ENCODE measurements at regions not wholly inside any gene's neighbourhood (a gene's known extent, or its start where the extent isn't known, plus 50 kb on each side); places are given as distances from the start of the nearest gene placed in this dataset.
A peak's percentile ranks its signal among the peaks of the same experiment; 100 is the strongest.

DNA sequence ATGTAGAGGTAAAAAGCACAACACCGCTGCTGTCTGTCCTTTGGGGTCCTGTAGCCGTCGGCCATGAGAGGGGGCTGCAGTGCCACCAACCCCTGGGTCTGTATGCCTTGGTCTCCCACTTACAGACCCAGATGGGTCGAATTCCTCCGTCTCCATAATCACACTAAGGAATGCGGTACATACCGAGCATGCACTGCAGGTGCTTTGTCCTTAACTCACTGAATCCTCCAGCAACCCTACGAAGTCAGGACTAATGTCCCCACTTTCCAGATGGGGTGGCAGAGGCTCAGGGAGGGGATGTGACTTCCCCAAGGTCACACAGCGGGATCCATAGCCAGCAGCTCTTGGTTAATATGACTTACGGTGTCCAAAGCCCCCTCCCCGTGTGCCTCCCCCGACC lies 219.9 kb upstream of the CIBAR2 start:
- no peaks in the 10 kb centered on the region for H3K36me3 ChIP-seq (ENCODE audit: low read depth)
- ChIA-PET POLR2A (ENCODE audit: unreplicated experiment) (interaction anchor here (0.7 kb wide), 1 partner anchor 10 kb away, joined by 3 read pairs; no protein-coding TSS in a partner anchor), CTCF (interaction anchor here (0.7 to 0.8 kb wide), 2 partner anchors 16 to 225 kb away, joined by 3 to 5 read pairs; no protein-coding TSS in a partner anchor)
- intact Hi-C loops (cut with micrococcal nuclease; ENCODE audit: unreplicated experiment): no loop called here
- H3K27me3 ChIP-seq (ENCODE audit: insufficient read depth, low read depth): no peaks in the 10 kb centered on the region
- no peaks in the 10 kb centered on the region for H3K9me3 ChIP-seq (ENCODE audit: insufficient read depth, low read depth)
- TF ChIP-seq CTCF (conservative IDR thresholded peaks at IDR 0.05): no peak
- no peak for TF ChIP-seq EZH2 (IDR thresholded peaks at IDR 0.05; ENCODE audit: low read depth)
- no peak overlapping the region for H2AFZ ChIP-seq
- peaks cover 28% of the 10 kb centered on the region for H3K4me1 ChIP-seq (replicated peaks; ENCODE audit: insufficient read depth)
- H3K9me2 ChIP-seq (ENCODE audit: insufficient read depth): no peaks in the 10 kb centered on the region
- H3K27ac ChIP-seq: no peak overlapping the region
- H3K4me2 ChIP-seq: no peak overlapping the region
- H4K20me1 ChIP-seq (ENCODE audit: insufficient read depth): no peaks in the 10 kb centered on the region
- H3K4me3 ChIP-seq: no peak overlapping the region
- no peak for DNase-seq
- BruUV-seq (replicated peaks): no TSS peak
- H3F3A ChIP-seq (ENCODE audit: insufficient read depth, low read depth): peaks cover 32% of the 10 kb centered on the region
- H3K79me2 ChIP-seq (ENCODE audit: low read depth): no peaks in the 10 kb centered on the region

DNA sequence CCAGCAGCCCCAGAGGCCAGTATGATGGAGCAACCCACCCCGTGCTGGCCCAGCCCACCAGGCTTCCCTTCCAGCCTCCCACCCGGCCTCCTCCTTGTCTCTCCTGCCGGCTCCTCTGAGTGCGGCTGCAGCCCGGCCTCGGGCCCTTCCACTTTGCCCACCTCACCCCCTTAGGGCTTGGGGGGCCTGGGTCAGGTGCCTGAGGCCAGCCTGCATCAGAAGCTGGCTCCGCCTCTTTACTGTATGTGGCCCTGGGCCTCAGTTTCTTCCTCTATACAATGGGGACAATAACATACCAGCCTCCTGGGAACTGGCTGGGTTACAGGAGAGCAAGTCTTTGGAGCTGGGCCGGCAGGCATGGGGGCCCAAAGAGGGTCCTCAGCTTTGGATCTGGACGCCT lies 221.1 kb upstream of the CIBAR2 start:
- BruUV-seq (replicated peaks): no TSS peak
- POLR2A ChIA-PET (ENCODE audit: unreplicated experiment): no interaction called here
- no peak for DNase-seq
- no peaks in the 10 kb centered on the region for H3K79me2 ChIP-seq (ENCODE audit: low read depth)
- H3K4me1 ChIP-seq (replicated peaks; ENCODE audit: insufficient read depth): peaks cover 28% of the 10 kb centered on the region
- CTCF ChIA-PET: interaction anchor here (0.6 kb wide), 1 partner anchor 8 kb away, joined by 3 read pairs; no protein-coding TSS in a partner anchor
- no peaks in the 10 kb centered on the region for H3K9me2 ChIP-seq (ENCODE audit: insufficient read depth)
- no peaks in the 10 kb centered on the region for H3K36me3 ChIP-seq (ENCODE audit: low read depth)
- no peak overlapping the region for H3K4me3 ChIP-seq
- no peaks in the 10 kb centered on the region for H3K27me3 ChIP-seq (ENCODE audit: insufficient read depth, low read depth)
- no peaks in the 10 kb centered on the region for H3K9me3 ChIP-seq (ENCODE audit: insufficient read depth, low read depth)
- H3F3A ChIP-seq (ENCODE audit: insufficient read depth, low read depth): peaks cover 30% of the 10 kb centered on the region
- H3K4me2 ChIP-seq: no peak overlapping the region
- no peak for TF ChIP-seq EZH2 (IDR thresholded peaks at IDR 0.05; ENCODE audit: low read depth)
- TF ChIP-seq CTCF (conservative IDR thresholded peaks at IDR 0.05): no peak
- intact Hi-C loops (cut with micrococcal nuclease; ENCODE audit: unreplicated experiment): no loop called here
- no peak overlapping the region for H3K27ac ChIP-seq
- no peaks in the 10 kb centered on the region for H4K20me1 ChIP-seq (ENCODE audit: insufficient read depth)
- no peak overlapping the region for H2AFZ ChIP-seq

DNA sequence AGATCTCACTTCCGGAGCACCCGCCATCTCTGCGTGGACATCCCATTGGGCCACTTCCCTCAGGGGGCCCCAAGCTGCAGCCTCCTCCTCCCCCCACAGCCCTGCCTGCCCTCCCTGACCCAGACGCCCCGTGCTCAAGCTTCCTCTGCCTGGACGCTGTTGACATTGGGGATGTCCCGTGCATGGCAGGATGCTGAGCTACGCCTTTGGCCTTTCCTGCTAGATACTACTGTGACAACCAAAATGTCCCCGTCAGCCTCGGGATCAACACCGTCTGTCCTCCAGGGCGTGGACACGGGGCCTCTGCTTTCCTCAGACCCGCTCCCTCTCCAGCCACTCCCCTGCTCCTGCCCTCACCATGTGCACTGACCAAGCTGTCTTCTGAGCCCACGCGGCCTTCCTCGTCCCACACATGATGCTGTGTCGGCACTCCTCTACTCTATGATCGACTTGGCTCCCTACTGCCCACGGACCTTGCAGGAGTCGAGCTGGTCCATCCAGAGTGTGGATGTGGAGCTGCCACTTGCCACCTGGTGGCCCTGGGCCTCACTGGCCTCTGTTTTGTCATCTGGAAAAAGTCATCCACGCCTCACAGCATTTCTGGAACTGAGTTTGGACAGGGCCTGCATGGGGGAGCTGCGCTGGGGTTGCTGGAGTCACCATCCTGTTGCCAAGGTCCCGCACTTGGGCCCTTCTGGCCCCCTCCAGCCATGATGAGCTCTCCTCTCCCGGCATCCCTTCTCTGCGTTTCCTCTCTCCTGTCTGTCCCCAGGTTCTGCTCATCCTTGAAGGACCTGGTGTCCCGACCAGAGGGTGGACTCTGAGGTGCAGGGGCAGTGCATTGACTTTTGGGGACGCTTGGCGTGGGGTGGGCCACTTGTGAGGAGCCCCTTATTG lies 221.7 kb upstream of the CIBAR2 start:
- Histone ChIP-seq H2AFZ (no peak overlapping the region), H3K79me2 (ENCODE audit: low read depth) (no peaks in the 10 kb centered on the region), H3K9me3 (ENCODE audit: insufficient read depth, low read depth) (no peaks in the 10 kb centered on the region), H4K20me1 (ENCODE audit: insufficient read depth) (no peaks in the 10 kb centered on the region), H3K4me2 (peak overlapping the region; percentile 85), H3F3A (ENCODE audit: insufficient read depth, low read depth) (peaks cover 30% of the 10 kb centered on the region), H3K27ac (no peak overlapping the region), H3K4me1 (replicated peaks; ENCODE audit: insufficient read depth) (peaks cover 28% of the 10 kb centered on the region), H3K27me3 (ENCODE audit: insufficient read depth, low read depth) (no peaks in the 10 kb centered on the region), H3K9me2 (ENCODE audit: insufficient read depth) (no peaks in the 10 kb centered on the region), H3K4me3 (no peak overlapping the region), H3K36me3 (ENCODE audit: low read depth) (no peaks in the 10 kb centered on the region)
- CTCF ChIA-PET: interaction anchor here (0.5 to 1.5 kb wide), 7 partner anchors 8 to 485 kb away, joined by 3 to 7 read pairs (median 4); no protein-coding TSS in a partner anchor
- no peak for DNase-seq
- intact Hi-C loops (cut with micrococcal nuclease; ENCODE audit: unreplicated experiment): no loop called here
- TF ChIP-seq EZH2 (IDR thresholded peaks at IDR 0.05; ENCODE audit: low read depth) (no peak), CTCF (conservative IDR thresholded peaks at IDR 0.05) (no peak)
- POLR2A ChIA-PET (ENCODE audit: unreplicated experiment): no interaction called here
- no TSS peak for BruUV-seq (replicated peaks)

Measured in PC-9 (cell line).